ENCODE measurements at regions not wholly inside any gene's neighbourhood (a gene's known extent, or its start where the extent isn't known, plus 50 kb on each side); places are given as distances from the start of the nearest gene placed in this dataset.
A peak's percentile ranks its signal among the peaks of the same experiment; 100 is the strongest.
"Not testable (repeated sequence)": the region's sequence is repeated elsewhere in the genome, so short reads cannot be mapped to it uniquely, and the experiment has no call there.

- peak; percentile 75 for DNase-seq
These were observed 141.4 kb downstream of the FAM124B start for GRCh38 chr2:224260372-224261020.

- DNase-seq: no peak
These were observed 142.1 kb downstream of the FAM124B start for GRCh38 chr2:224259831-224260230.

GRCh38 chr2:224258059-224258458 lies 143.8 kb downstream of the FAM124B start:
- DNase-seq: no peak

GRCh38 chr2:224257156-224257555 lies 144.8 kb downstream of the FAM124B start:
- no peak for DNase-seq

GRCh38 chr2:224253464-224253863 lies 148.4 kb downstream of the FAM124B start:
- DNase-seq: no peak

- peak; percentile 81 for DNase-seq
These were observed 149.3 kb downstream of the FAM124B start for GRCh38 chr2:224252631-224253030.

- DNase-seq: peak; percentile 58
These were observed 152.9 kb downstream of the FAM124B start for GRCh38 chr2:224248944-224249371.

GRCh38 chr2:224242561-224242960 lies 159.3 kb downstream of the FAM124B start:
- DNase-seq: no peak

GRCh38 chr2:224241812-224242211 lies 160.1 kb downstream of the FAM124B start:
- DNase-seq: no peak

GRCh38 chr2:224241001-224241400 lies 160.9 kb downstream of the FAM124B start:
- no peak for DNase-seq

- DNase-seq: no peak
These were observed 177.9 kb downstream of the FAM124B start for GRCh38 chr2:224223851-224224555.

GRCh38 chr2:224222974-224223373 lies 178.9 kb downstream of the FAM124B start:
- DNase-seq: no peak

GRCh38 chr2:224222291-224222690 lies 179.6 kb downstream of the FAM124B start:
- DNase-seq: peak; percentile 24

- DNase-seq: peak; percentile 97
These were observed 180.4 kb downstream of the FAM124B start for GRCh38 chr2:224221455-224221913.

- peak; percentile 73 for DNase-seq
These were observed 181.2 kb downstream of the FAM124B start for GRCh38 chr2:224220586-224221255.

GRCh38 chr2:224219781-224220180 lies 180.7 kb upstream of the SERPINE2 start:
- no peak for DNase-seq

- DNase-seq: peak; percentile 70
These were observed 178.9 kb upstream of the SERPINE2 start for GRCh38 chr2:224217962-224218347.

- DNase-seq: no peak
These were observed 178.3 kb upstream of the SERPINE2 start for GRCh38 chr2:224217233-224217961.

- not testable (repeated sequence) for DNase-seq
These were observed 176.5 kb upstream of the SERPINE2 start for GRCh38 chr2:224215611-224216010.

- DNase-seq: no peak
These were observed 174.3 kb upstream of the SERPINE2 start for GRCh38 chr2:224213396-224213795.

GRCh38 chr2:224211791-224212190 lies 172.7 kb upstream of the SERPINE2 start:
- DNase-seq: peak; percentile 40

- peak; percentile 66 for DNase-seq
These were observed 172.0 kb upstream of the SERPINE2 start for GRCh38 chr2:224211181-224211480.

Data from fibroblast of skin of right biceps (primary cell).